HG02852 (cell line): ENCODE measurements at regions not wholly inside any gene's neighbourhood (a gene's known extent, or its start where the extent isn't known, plus 50 kb on each side); places are given as distances from the start of the nearest gene placed in this dataset.
"Not testable (repeated sequence)": the region's sequence is repeated elsewhere in the genome, so short reads cannot be mapped to it uniquely, and the experiment has no call there.

Experiments
- ATAC-seq: cut with Tn5 transposase; IDR thresholded peaks from one replicate; pipeline ENCODE4 v1.9.1; 2021; ENCODE audit warnings: mild to moderate bottlenecking, moderate library complexity; ENCODE audit not compliant: unreplicated experiment

DNA sequence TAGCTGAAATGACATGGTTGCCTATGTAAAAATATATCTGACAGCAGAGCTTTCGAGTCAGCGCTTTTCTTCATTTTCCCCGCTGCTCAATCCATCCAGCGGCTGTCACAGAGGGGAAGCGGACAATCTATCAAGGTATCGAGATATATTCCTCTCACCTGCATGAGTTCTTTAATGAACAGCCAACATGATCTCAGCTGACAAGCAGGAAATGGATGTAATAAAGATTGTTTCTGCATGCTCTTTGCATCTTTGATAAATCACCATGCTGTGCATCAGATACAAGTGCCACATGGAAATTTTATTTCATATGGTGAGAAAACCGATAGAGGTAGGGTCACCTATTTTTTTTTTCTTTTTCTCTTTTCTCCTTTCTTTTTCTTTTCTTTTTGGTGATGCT lies 602.3 kb upstream of the MMS22L start:
- ATAC-seq = no peak

DNA sequence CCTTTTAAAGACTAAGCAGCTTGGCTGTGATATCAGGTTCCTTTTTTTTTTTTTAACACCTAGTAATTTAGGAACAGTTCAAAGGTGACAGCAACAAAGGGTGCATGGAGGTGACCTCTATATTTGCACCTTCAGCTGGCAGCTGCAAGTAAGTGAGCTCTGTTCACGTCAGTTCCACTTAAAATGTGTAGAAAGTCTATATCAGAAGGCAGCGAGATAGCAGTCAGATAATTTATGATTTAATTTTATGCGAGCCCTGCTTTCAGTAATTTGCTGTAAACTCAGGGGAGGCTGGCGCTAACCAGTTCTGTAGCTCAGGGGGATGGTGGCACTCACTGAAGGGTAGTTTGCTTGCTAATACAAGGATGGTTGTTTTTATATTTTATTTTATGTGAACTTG lies 602.8 kb upstream of the MMS22L start:
- ATAC-seq = no peak

DNA sequence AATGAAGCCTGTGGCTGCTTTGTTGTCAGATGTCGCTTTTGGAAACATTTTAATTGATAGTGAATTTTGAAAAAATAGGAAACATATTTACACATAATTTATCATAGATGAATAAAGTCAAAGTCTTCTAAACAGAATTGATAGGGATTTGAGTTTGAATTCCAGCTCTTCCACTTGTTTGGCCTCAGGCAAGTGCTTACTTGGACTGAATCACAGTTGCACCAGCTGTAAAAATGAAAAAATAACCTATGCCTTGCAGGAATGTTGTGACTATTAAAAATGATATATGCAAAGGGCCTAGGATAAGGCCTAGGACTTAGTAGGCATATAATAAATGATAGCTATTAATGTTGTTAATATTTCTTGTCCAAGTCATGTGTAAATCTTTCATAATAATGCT lies 618.5 kb upstream of the MMS22L start:
- no peak for ATAC-seq

DNA sequence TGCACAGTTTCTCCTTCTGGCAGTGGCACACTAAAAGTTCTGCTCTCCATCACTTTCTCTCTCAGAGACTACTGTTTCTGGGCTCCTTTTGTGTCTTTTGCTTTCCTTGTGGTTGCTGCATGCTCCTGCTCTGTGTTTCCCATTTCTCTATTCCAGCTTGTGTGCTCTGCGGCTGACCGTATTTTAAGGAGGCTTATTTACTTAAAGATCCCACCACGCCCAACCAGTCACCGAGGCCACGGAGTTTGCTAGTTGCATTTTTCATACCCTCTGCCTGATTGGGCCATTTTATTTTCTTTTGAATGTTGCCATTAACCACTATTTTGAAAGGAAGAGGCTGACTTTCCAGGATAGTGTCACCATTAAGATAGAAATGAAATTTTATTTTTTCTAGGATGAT lies 626.4 kb upstream of the MMS22L start:
- no peak for ATAC-seq

DNA sequence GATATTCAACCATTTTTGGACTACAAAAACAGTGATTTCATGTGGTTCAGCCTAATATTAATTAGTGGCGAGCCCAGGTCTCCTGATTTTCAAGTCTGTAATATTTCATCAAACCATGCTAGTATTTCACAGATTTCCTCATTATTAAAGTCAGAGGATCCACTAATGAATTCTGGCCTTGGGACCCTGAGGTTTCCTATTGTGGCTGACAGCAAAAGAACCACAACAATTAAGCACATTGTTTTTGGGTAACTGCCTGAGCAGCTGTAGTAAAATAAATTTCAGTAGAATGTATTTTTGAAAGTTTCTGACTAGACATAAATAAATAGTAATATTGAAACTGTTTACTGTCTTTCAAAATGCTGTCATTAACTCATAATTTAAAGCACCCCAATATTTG lies 630.7 kb upstream of the MMS22L start:
- ATAC-seq = no peak

DNA sequence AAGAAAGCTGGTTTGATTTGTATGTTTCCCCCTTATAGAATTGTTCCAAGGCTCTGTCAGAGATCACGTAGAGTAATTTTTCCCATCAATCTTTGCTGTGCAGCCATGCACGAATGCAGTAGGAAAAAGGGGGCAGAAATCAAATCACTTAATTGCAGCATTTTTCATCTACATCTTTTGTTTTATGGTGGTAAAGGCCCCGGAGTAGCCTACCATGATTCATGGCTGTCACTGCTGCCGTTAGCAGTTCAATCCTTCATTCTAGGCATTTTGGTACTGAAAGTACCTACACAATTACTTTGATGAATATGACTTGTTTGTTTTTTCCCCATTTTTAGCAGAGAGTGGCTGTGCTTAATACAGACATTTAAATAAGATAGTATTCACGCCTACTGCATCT lies 631.9 kb upstream of the MMS22L start:
- no peak for ATAC-seq

DNA sequence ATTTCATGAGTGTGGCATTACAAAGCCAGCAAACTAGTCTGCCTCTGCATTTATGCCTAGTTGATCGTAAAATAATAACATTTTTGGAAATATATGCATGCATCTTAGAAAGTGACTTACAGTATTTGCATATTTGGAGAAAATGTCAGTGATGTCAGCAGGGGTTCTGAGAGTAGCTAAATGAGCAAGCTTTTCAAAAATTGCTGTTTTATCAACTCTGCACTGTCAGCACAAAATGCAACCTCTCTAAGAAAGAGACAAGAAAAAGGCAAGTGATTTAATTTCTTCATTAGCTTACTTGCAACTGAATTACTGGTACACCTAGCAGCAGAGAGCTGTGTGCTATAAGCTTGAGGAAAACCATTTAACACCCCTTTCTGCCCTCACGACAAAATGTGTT lies 632.5 kb upstream of the MMS22L start:
- ATAC-seq = no peak

DNA sequence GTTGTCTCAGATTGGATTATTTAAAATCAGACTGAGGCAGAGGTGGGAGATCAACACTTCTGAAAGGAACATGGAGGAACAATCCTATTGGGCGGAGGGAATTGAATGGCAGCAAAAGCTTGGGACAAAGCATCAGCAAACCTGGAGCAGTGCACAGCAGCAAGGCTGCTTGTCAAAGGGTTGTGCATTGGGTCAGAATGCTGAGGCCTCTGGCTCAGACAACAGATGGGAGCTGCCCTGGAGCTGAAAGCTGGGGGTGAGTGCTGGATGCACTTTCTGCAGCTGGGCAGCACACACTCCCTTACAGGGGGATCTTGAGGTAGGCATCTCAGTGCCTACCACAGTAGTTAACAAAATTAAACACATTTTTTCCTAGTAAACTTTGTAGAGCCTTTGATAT lies 634.4 kb upstream of the MMS22L start:
- ATAC-seq = no peak

DNA sequence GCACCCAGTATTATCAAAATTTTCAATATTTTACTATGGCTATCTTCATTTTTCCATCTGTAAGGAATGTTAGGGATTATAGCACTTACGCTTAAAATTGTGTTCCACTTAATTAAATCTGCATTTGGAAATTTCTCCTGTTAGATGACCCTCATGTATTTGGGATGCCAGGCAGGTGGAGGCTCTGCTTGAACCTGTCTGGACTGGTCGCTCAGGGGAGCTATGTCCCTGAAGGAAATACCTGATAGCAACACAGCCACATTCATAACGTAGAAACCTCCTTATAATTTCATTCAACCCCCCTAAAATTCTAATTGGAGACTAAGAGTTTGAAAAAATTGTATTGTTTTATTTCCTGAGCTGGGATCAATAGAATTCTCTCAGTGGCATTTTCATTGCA lies 636.0 kb upstream of the MMS22L start:
- ATAC-seq = no peak

DNA sequence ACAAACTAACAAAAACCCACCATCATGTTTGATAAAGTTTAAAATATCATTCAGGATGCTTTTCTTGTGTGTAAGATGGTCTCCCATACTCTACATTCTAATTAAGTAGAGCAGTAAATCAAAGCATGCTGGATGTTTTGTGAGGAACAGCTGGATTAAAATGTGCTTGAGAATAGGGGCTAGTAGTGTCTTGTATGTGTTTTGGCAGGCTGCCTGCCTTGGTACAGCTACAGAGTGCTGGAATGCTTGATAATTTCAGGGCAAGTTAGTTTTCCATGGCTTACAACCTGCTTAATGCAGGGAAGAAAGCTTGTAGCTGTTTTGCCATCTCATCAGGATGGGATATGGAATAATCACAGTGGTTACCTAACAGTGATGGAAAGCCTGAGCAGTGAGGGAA lies 636.6 kb upstream of the MMS22L start:
- no peak for ATAC-seq

DNA sequence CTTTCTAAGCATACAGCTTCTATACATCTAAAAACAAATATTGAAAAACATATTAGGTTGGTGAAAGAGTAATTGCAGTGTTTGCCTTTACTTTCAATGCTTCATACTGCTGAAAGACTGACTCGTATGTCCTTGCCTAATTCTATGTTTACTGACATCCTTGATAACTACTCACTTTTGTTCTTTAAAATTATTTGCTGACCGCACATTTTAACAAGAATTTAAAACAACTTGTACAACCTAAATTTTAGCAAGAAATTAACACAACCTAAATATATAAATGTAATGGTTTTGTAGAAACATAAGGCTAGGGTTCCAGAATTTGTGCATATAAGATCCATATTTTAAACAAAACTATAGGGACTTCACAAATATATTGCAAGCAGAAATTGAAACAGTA lies 640.2 kb upstream of the MMS22L start:
- no peak for ATAC-seq

DNA sequence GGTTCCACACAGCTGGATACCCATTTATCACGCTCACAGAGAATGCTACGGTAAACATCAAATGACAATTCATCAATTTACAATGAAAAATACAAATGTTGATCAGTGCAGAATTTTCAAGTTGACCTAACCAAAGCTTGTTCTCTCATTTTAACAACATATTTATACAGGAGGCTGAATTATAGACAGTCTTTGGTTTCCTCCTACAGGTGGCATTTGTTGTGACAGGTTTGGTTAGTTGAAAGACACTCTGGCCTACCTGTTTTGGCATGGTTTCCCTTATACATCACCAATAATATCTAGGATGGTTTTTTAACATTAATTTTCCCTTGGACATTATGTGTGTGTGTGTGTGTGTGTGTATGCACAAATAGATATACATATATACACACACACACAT lies 642.5 kb upstream of the MMS22L start:
- no peak for ATAC-seq

DNA sequence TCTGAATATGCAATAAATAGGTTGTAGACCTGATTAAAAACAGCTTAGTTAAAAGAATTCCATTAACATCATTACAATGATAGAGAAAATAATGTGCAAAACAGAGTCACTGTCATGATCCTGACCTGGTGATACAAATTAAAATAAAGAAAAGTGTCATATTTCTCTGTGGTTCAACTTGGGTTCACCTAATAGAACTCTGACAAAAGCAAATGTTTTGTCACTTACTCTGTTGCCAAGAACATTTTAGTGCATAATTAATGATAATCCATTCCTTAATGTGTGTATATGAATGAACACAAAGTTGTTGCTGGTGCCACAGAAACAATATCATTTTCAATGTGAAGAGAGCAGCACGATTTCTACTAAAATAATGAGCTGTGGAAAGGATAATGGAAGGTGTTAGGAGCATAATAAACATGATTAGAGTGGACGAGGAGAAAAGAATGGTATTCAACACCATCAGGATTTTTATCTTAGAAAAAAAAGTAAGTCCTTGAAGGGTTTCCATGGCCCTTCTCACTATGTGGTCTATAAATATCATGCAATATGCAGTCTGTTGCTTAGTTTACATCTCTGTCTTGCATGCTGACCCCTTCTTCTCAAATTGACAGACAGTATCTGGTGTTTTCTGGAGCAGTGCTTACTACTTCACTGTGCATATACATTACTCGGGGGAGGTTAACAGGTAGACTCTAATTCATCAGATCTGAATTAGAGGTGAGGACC lies 656.6 kb upstream of the MMS22L start:
- no peak for ATAC-seq

DNA sequence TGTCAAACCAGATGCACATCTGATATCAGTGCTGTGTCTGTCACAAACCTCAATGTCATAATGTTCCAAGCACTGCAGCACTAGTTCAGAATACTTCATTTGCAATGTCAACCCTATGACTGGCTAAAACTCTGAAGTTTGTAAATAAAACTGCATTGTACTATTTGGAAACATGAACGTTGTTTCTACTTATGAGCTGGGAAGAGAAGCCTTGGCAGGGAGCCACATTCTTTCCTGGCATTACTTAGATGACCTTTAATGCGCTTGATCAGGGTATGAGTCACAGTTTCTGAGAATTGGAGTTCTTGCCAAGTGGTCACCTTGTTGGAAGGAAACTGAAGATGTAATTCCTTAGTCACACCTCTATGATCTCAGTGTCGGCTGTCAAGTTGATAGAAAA lies 664.8 kb upstream of the MMS22L start:
- no peak for ATAC-seq

DNA sequence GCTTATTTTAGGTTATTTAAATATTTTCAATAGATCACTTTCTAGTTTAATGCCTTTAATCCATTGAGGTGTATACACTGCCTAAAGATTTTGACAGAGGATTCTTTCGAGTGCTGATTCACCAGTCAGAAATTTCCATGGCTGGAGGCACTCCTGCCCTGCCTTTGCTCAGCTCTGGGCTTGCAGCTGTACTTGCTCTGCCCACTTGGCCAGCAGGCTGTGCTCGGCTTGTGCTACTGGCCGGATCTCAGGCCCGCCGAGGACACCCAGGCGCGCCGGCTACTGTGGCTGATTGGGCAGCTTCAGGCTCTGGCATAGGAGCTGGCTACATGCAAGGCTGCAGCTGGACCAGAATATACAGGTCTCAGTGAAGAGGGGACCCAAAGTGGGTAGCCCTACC lies 675.1 kb upstream of the MMS22L start:
- ATAC-seq = no peak

DNA sequence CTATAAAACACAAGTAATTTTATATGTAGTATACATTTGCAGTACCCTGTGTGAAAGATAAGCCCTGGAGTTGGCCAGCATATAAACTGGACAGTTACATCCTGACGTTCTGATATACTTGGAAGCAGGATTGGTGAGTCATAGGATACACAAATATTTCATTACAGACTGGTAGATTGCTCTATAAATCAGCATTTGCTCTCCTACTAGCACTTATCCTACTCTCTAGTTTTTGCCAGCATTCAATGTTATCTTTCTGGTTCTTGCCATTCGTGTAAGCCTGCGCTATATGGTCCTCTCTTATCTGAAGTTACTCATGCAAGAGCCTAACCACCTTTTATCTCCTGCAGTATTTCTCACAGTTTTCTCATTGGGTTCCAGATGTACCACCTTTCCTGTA lies 680.2 kb upstream of the MMS22L start:
- ATAC-seq = no peak

DNA sequence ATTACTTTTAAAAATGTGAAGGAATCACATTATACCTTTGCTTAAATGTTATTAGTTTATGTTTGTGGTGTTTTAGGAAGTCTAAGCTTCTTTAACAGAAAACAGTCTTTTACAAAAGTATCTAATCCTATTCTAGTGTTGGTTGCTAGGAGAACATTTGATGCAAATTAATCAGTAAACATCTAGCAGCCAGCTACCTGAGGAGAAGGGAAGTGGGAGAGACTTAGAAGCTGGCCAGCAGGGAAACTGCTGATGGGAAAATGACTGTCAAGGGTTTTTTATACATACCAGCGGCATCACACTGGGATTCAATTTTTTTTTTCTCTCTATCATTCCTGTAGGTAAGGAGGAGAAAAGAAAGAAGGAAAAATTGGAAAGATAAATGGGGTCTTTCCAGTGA lies 686.0 kb upstream of the MMS22L start:
- ATAC-seq = no peak

DNA sequence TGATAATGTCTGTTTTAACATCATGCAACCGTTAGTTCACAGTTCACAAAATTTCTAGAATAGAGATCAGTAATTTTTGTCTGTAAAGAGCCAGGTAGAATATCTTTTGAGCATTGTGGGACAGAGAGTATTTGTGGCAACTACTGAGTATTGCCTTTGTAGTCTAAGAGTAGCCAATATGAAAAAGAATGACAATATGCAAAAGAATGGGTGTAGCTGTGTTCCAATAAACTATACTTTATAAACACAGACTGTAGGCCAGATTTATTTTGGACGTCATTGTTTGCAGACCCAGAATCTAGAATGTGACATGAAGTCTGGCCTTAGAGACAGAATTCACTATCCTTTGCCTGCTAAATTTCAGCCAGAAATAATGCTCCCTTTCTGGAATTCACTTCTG lies 694.1 kb upstream of the MMS22L start:
- ATAC-seq = no peak

DNA sequence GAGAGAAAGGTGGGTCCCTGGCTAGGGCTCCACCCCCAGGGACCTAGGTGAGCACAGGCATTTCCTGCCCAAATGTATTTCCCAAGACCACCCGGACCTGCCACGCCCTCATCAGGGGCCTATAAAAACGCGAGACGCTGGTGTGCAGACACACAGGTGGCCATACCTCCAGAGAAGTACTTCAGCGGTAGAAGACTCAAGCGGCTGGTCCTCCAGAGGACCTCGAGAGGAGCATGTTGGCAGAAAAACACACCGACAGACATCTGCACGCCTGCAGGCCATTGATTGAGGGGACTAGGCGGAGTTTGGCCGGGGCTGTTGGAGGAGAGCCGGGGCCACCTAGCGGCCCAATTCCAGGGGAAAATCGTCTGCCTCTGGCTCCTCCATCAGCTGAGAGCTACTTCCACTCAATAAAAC lies 695.8 kb upstream of the MMS22L start:
- no peak for ATAC-seq

DNA sequence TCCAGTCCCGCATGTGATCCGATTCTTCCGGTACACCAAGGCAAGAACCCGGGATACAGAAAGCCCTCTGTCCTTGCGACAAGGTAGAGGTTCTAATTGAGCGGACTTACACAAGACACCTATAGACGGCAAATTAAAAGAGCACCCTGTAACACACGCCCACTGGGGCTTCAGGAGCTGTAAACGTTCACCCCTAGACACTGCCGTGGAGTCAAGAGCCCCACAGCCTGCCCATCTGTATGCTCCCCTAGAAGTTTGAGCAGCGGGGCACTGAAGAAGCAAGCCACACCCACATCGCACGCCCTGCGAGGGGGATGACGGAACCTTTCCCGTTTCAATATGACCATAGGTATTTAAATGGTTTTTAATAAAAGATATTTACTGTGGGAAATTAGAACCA lies 696.3 kb upstream of the MMS22L start:
- not testable (repeated sequence) for ATAC-seq

DNA sequence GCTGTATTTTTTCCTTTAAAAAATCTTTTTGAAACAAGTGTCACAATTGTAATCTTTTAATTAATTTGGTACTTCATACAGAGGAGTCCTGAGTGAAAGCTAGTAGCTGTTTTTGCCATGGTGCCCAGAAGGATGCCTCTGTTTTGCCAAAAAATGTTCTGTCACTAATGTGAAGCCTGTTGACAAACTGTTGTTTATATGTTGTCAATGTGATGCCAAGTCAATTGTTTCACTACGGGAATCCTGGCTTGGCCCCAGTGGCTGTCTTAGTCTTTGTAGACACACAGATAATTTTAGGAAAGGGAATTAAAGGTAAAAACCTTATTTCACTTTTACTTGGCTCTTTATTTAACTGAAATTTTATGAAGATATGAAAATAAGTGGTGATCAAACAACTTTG lies 706.4 kb upstream of the MMS22L start:
- ATAC-seq = no peak

DNA sequence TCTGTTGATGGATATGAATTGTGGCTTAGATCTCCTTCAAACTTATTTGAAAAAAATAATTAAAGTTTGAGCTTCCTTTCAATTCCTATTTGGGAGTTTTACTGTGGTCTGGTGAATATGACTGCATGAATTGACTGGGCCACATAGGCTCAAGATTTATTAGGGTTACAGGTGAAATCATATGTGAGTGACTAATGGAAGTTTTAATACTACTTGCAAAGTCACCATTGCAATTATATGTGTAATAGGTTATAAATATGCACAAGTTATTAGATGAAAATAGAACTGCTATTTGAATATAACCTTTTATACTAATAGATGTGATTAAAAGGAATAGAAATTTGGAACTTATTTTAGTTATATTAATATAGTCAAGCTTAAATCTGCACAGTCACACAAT lies 712.1 kb upstream of the MMS22L start:
- no peak for ATAC-seq

DNA sequence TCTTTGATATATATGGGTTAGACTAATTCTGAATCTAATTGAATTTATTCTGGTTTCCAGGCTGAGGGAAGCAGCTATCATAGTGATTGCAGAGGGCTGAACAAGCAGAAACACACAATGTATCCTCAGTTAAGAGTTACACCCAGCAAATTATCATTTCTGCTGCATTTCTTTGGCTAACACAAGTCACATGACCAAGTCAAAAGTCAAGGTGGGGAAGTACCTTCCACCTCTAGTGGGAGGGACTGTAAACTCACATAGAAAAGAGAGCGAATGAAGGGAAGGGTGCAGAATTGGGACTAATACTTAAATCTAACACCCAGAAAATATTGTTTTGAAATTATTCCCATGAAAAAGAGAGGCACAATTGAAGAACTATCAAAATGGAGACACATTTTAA lies 719.7 kb upstream of the MMS22L start:
- no peak for ATAC-seq
